Renal cortical epithelial cell (primary cell): ENCODE measurements at regions not wholly inside any gene's neighbourhood (a gene's known extent, or its start where the extent isn't known, plus 50 kb on each side); places are given as distances from the start of the nearest gene placed in this dataset.
"Not testable (repeated sequence)": the region's sequence is repeated elsewhere in the genome, so short reads cannot be mapped to it uniquely, and the experiment has no call there.

Source experiments
- DNase-seq: peaks from one replicate; pipeline ENCODE4 v3.0.0-alpha.2; 2011; ENCODE audit warnings: low read depth

- DNase-seq = no peak
These were observed 110.3 kb upstream of the ETV6 start for GRCh38 chr12:11539156-11539555.

- no peak for DNase-seq
These were observed 109.3 kb upstream of the ETV6 start for GRCh38 chr12:11540156-11540555.

DNA sequence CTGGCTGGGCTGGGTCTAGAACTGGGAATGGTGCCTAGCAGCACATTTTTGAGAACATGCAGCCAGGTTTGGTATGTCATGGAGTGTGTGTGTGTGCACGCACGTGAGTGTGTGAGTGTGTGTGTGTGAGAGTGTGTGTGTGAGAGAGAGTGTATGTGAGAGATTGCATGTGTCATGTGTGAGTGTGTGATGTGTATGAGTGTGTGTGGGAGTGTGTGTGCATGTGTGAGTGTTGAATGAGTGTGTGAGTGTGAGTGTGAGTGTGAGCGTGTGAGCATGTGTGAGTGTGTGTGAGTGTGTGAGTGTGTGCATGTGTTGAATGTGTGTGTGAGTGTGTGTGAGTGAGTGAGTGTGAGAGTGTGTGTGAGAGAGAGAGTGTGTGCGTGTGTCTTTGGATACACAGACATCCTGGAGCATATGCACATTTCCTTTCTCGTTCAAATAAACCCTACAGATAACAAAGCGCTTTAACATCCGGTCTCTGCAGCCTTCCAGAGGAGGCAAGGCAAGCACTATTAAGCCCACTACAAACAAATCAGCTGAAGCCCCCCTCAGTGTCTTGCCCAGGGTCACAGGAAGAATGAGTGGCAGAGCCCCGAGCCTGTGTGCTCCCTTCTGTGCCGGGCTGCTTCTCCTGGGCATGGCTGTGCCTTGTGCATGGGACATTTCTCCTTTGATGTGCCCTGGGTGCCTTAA, 108.7 kb upstream of the ETV6 start:
- DNase-seq = no peak

DNA sequence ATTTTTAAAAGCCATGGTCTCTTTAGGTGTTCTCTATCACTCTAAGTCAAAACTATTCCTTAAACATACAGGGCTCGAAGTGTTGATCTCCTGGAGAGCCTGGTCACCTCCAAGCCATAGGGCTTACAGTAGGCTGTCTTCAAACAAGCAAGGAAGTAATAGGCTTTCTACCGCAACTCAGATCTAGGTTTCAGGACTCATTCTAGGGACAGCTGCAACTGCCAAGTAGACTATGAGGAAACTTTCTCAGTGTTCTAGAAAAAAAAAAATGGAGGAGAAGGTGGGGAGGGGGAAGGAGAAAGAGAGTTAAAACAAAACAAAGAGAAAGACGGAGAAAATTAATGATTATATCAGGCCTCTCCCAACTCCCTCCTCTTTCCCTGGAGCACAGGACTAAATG, 106.9 kb upstream of the ETV6 start:
- DNase-seq = no peak

DNA sequence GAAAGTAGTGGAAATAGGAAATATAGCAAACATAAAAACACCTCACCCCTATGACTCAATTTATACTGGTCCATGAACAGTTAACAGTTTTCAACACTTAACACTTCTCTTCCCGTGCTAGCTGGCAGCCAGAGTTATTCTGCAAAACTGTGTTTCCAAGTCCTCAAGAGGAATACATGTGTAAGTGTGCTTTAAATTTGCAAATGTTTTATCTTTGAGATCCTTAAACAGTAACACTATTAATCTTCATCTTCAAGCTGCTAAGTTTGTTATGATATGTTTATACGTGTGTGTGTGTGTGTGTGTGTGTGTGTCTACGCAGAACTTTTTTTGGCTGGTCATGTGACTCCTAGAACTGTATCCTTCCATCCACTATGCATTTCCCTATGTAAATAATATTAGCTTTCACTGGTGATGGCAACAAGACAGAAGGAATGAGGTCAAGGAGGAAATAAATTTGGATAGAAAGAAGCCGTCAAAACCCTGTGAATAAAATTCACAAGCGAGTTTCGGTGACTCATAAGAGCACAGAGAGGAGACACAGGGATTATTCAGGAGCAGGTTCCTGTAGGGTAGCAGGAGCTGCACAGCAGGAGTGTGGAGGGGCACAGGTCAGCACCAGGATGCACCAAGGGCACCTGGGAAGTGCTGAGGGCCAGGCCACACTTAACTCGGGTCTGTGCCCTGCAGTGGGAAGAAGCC, 105.9 kb upstream of the ETV6 start:
- no peak for DNase-seq

- DNase-seq = no peak
These were observed 103.8 kb upstream of the ETV6 start for GRCh38 chr12:11545484-11546330.

DNA sequence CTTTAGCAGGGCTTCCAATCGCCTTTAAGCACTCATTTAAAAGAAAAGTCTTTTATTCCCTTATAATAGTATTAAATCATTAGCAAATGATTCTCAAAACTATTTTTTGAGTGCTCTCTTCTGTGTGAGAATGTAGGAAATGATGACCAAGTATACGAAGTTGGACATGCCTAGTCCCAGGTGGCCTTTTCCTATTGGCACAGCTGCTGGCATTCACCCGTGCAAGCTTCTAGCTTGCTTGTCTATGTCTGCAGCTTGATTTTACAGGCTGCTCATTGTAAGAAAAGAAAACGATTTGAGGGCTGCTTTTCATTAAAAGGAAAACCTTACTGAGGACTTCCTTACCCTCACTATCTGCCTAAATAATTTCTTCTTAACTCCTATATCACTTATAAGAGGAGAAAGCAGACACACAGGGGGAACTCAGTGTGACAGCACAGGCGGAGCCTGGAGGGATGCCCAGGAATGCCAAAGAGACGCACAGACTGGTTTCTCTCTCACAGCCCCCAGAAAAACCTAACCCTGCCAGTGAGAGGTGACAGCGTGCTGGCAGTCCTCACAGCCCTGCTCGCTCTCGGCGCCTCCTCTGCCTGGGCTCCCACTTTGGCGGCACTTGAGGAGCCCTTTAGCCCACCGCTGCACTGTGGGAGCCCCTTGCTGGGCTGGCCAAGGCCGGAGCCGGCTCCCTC, 102.7 kb upstream of the ETV6 start:
- DNase-seq = not testable (repeated sequence)

DNA sequence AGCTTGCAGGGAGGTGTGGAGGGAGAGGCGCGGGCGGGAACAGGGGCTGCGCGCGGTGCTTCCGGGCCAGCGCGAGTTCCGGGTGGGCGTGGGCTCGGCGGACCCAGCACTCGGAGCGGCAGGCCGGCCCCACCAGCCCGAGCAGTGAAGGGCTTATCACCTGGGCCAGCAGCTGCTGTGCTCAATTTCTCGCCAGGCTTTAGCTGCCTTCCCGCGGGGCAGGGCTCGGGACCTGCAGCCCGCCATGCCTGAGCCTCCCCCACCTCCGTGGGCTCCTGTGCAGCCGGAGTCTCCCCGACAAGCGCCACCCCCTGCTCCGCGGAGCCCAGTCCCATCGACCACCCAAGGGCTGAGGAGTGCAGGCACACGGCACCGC, 102.2 kb upstream of the ETV6 start:
- not testable (repeated sequence) for DNase-seq

DNA sequence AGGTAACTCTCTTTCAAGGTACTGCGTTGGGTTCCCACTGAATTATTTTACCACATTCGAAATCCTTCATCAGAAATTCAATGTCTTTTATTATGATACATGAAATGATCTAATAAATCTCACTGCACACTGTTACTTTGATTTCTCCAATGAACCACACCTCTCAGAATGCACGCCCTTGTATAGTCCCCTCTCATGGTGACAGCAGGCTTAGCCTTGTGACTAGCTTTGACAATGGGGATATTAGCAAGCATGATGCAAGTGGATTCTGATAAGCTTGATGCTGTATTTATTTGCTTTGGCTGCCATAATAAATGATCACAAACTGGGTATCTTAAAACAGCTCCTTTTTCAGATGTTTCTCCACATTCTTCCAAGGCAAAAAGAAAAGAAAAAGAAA, 100.4 kb upstream of the ETV6 start:
- no peak for DNase-seq

DNA sequence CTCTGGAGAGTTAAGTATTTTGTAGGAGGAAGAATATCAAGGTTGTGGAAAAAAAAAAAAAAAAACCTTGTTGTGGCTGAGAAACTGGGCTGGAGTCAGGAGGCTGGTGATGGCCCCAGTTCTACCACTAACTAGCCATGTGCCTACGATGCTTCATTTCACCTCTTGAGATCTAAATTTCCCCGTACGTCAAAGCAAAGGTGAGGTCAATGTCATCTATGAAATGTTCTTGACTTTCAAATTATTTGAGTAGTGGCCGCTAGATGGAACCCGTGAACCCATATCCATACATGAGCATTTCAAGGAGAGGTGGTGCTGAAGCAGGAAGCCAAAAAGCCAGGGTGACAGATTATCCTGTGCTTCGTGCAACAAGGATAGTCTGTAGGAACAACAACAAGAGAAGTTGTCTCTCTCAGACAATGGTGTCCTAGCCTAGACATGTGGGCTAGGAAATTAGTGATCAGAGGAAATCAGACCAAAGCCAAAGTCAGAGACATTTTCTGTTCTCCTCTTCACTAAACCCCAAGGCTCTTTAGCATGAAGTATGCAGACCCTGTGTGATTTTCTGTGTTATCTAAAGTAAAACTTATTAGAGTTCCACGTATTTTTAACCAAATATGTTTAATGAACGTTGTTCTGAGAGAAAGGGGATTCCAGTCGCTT, 95.5 kb upstream of the ETV6 start:
- DNase-seq = peak; percentile 68

- DNase-seq = no peak
These were observed 94.3 kb upstream of the ETV6 start for GRCh38 chr12:11555195-11555594.

DNA sequence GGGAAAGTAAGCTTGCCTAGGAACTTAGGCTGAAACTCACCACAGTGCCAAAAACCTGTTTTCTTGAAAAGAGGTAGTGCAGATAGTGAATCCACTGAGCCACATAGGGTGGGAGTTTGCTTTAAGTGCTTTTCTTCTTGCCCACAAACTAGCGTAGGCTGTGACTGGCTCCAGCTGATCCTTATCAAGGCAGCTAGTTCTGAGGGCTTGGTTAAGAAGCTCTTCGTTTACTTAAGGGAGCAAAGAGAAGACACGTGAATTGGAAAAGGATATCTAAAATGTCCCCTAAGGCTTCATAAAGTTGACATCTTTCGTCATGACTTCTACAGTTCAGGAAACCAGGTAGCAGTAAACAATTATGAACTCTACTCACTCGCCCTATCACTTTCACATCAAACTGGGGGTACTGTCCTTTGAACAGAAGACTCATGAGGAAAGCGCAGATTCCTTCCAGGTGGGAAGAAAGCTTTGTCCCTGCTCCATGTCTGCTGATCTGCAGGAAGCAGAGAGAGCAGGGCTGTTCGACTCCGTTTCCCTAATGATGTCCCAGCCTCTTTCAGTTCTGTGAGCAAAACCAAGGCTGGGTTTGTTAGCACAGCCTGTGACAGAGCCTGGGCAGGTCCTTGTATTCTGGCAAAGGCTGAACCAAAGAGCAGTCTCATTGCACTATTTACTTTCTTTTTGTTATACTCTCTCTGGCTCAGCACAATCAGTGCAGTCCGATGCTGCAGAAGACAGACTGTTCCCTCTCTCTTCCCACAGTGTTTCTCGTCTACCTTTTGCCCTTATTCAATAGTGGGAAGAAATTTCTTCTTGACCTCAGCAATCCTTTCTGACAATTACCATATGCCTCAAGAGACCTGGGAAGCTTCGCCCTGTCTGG, 93.5 kb upstream of the ETV6 start:
- DNase-seq = no peak

- DNase-seq = no peak
These were observed 92.8 kb upstream of the ETV6 start for GRCh38 chr12:11556682-11557081.

DNA sequence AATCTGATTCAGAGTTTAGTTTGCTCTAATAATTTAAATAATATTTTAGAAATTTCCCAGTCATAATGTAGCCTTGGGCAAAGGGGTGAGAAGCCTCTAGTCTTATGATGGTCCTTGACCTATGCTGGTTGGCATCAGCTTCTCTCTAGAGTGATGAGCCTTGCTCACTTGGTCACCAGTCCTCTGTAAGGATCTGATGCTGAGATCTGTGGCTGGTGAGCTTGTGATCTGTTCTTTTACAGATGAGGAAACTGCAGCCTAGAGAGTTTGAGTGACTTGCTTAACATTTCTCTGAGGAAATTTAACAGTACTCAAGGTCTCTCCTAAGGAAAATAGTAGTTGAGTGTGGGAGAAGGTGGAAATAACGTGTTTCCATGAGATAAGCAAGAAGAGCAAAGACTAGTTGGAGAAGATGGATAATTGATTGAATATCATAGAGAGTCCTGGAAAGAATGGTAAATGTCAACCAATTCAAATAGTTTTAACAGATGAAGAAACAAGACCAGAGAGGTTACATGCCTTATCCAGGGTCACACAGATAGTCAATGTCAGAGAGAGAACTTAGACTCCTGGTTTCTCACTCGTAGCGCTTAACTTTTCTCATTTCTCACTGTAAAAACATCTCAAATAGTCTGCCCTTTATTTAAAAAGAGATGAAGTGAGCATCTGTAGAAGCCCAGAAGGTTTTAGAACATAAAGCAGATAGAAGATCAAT, 89.7 kb upstream of the ETV6 start:
- no peak for DNase-seq

DNA sequence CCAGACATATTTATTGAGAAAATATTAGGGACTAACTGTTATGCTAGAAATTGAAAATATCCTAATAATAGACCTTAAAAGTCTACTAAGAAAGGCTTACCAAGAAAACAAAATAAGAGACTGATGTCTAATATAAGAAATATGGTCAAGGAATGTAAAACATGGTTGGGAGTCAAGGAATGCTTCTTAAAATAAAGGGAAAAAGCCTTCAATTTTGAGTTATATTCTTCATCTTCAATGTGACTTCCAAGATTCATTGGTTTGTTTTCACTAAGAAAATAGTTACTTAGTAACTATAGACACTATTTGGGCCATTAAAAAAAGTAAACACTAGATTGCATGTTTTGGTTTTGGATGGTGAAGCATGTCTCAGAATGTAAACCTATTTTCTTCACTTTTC, 88.1 kb upstream of the ETV6 start:
- DNase-seq = peak; percentile 83

DNA sequence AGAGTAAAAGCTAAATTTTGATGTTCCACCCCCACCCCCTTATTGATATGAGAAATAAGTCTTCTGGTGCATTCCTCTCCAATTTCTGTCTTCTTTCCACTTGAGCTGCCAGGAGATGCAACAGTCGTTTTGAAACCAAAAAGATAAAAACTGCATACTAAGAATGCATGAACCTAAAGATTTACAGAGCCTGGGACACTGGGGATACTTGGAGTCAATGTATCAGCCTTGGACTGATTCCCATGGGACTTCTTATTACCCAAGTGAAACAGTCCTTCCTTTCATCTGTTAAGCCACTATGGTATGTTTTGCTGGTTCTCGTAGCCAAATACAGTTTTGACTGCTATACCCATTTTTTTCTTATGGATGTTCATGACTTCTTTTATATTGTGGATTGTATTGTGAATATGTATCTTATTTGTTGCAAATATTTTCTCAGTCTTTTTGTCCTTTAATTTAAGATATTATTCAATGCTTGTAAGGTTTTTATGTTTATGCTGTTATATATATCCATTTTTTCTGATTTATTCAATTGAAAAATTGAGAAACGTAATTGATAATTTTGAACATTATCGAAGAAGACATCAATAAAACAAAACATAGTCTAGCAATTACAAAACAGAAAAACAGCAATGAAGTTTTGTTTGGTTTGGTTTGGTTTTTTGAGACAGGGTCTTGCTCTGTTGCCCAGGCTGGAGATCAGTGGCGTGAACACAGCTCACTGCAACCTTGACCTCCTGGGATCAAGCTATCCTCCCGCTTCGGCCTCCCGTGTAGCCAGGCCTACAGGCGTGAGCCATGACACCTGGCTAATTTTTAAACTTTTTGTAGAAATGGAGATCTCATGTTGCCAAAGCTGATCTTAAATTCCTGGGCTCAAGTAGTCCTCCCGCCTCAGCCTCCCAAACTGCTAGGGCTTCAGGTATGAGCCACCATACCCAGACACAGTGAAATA, 85.4 kb upstream of the ETV6 start:
- no peak for DNase-seq

DNA sequence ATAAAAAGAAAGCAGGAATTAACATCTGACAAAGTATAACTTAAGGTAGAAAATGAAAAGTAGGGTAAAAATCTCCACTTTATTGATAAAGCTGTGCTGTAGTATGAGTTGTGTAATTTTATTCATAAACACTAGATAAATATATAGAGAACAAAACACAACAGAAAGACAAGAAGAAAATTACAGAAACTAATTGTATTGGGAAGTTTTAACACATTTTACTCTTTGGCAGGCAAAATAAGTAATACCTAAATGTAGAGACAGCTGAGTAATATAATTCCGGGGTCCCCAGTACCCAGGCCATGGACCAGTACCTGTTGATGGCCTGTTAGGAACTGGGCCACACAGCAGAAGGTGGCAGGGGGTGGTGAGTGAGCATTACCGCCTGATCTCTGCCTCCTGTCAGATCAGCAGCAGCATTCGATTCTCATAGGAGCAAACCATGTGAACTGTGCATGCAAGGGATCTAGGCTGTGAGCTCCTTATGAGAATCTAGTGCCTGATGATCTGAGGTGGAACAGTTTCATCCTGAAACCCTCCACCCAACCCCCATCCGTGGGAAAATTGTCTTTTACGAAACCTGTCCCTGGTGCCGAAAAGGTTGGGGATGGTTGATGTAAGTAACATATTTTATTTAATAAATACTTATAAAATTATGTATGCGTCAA, 84.4 kb upstream of the ETV6 start:
- DNase-seq = no peak

- DNase-seq = no peak
These were observed 83.7 kb upstream of the ETV6 start for GRCh38 chr12:11565752-11566151.
